HL-60 (cell line): ENCODE measurements at regions not wholly inside any gene's neighbourhood (a gene's known extent, or its start where the extent isn't known, plus 50 kb on each side); places are given as distances from the start of the nearest gene placed in this dataset.

ENCODE experiments used
- DNase-seq, 2 experiments: peaks; one replicate each; pipeline ENCODE4 v3.0.0-alpha.2; 2010 to 2020; ENCODE audit warnings: low read depth in 1 of 2, low spot score in 1 of 2
- H3K27ac ChIP-seq: fragments of 250-450 bp; sonication (Bioruptor Pico); replicated peaks from 2 replicates; pipeline ENCODE4 v1.5.1; 2020; ENCODE audit warnings: mild to moderate bottlenecking, moderate library complexity
- H3K27me3 ChIP-seq: fragments of 250-450 bp; sonication (Bioruptor Pico); 2 replicates; pipeline ENCODE4 v1.5.1; 2021; ENCODE audit warnings: mild to moderate bottlenecking, moderate library complexity; ENCODE audit not compliant: insufficient read depth, poor library complexity, severe bottlenecking
- H3K4me3 ChIP-seq: replicated peaks from 2 replicates; pipeline ENCODE4 v1.5.1; 2011; ENCODE audit warnings: mild to moderate bottlenecking, control low read depth, low read length; ENCODE audit not compliant: insufficient read depth
- GABPA ChIP-seq: IDR thresholded peaks from 2 replicates; pipeline ENCODE4 v1.6.1; 2012; ENCODE audit warnings: low read depth
- POLR2AphosphoS5 ChIP-seq: IDR thresholded peaks from 2 replicates; pipeline ENCODE4 v1.6.1; 2012; ENCODE audit warnings: low read depth
- SPI1 ChIP-seq: IDR thresholded peaks from 2 replicates; pipeline ENCODE4 v1.6.1; 2012; ENCODE audit warnings: low read depth, mild to moderate bottlenecking, borderline replicate concordance
- TF ChIP-seq, protein P1 (sequence below): IDR thresholded peaks from one replicate; pipeline ENCODE4 v1.5.1; 2011; ENCODE audit warnings: low read length, control low read depth, inconsistent platforms; ENCODE audit not compliant: insufficient read depth
- TF ChIP-seq, protein P2 (sequence below): IDR thresholded peaks from 2 replicates; pipeline ENCODE4 v1.6.1; 2012; ENCODE audit warnings: low read depth; ENCODE audit not compliant: insufficient replicate concordance

DNA sequence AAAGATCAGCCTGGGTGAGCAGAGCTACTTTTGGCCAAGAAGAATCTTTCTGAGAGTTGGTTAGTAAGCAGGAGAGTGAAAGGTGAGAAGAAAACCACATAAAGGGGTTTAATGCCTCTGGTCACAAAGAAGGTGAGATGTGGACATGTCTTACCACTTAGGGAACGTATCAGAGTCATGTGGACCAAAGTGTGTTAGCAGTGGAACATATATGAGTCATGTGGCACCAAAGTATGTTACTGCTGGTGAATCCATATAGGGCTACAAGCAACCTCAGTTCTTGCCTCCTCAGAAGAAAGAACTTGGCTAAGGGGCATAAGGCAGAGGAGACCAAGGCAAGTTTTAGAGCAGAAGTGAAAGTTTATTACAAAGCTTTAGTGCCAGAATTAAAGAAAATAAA lies 411.6 kb upstream of the NEGR1 start:
- no peak overlapping the region for H3K4me3 ChIP-seq
- no peak overlapping the region for H3K27ac ChIP-seq
- H3K27me3 ChIP-seq = no peaks in the 10 kb centered on the region
- DNase-seq = no peak
- TF ChIP-seq, protein P1, sequence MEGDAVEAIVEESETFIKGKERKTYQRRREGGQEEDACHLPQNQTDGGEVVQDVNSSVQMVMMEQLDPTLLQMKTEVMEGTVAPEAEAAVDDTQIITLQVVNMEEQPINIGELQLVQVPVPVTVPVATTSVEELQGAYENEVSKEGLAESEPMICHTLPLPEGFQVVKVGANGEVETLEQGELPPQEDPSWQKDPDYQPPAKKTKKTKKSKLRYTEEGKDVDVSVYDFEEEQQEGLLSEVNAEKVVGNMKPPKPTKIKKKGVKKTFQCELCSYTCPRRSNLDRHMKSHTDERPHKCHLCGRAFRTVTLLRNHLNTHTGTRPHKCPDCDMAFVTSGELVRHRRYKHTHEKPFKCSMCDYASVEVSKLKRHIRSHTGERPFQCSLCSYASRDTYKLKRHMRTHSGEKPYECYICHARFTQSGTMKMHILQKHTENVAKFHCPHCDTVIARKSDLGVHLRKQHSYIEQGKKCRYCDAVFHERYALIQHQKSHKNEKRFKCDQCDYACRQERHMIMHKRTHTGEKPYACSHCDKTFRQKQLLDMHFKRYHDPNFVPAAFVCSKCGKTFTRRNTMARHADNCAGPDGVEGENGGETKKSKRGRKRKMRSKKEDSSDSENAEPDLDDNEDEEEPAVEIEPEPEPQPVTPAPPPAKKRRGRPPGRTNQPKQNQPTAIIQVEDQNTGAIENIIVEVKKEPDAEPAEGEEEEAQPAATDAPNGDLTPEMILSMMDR = no peak
- no peak for TF ChIP-seq SPI1
- TF ChIP-seq POLR2AphosphoS5 = no peak
- TF ChIP-seq, protein P2, sequence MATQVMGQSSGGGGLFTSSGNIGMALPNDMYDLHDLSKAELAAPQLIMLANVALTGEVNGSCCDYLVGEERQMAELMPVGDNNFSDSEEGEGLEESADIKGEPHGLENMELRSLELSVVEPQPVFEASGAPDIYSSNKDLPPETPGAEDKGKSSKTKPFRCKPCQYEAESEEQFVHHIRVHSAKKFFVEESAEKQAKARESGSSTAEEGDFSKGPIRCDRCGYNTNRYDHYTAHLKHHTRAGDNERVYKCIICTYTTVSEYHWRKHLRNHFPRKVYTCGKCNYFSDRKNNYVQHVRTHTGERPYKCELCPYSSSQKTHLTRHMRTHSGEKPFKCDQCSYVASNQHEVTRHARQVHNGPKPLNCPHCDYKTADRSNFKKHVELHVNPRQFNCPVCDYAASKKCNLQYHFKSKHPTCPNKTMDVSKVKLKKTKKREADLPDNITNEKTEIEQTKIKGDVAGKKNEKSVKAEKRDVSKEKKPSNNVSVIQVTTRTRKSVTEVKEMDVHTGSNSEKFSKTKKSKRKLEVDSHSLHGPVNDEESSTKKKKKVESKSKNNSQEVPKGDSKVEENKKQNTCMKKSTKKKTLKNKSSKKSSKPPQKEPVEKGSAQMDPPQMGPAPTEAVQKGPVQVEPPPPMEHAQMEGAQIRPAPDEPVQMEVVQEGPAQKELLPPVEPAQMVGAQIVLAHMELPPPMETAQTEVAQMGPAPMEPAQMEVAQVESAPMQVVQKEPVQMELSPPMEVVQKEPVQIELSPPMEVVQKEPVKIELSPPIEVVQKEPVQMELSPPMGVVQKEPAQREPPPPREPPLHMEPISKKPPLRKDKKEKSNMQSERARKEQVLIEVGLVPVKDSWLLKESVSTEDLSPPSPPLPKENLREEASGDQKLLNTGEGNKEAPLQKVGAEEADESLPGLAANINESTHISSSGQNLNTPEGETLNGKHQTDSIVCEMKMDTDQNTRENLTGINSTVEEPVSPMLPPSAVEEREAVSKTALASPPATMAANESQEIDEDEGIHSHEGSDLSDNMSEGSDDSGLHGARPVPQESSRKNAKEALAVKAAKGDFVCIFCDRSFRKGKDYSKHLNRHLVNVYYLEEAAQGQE = no peak
- no peak for TF ChIP-seq GABPA

DNA sequence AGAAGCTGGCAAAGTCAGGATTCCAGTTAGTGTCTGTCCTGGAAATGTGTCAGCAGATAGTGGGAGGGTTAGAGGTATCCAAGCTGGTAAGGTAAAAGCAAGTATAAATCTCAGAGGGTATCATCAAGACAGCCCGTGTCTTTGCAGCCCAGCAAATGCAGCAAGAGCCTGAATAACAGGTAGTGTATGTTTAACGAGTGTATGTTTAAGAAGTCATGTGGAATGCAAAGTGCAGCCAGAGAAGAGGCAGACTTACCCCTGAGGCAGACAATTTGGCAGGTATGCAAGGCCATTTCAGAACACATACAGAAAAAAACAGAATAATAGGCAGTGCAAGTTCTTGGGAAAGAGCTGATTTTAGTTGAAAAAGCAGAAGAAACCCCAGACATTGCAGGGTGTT lies 411.0 kb upstream of the NEGR1 start:
- no peak for DNase-seq
- no peak overlapping the region for H3K27ac ChIP-seq
- no peak overlapping the region for H3K4me3 ChIP-seq
- TF ChIP-seq, protein P1 = no peak
- TF ChIP-seq SPI1 (no peak), GABPA (no peak), POLR2AphosphoS5 (no peak)
- TF ChIP-seq, protein P2 = no peak
- H3K27me3 ChIP-seq = no peaks in the 10 kb centered on the region

DNA sequence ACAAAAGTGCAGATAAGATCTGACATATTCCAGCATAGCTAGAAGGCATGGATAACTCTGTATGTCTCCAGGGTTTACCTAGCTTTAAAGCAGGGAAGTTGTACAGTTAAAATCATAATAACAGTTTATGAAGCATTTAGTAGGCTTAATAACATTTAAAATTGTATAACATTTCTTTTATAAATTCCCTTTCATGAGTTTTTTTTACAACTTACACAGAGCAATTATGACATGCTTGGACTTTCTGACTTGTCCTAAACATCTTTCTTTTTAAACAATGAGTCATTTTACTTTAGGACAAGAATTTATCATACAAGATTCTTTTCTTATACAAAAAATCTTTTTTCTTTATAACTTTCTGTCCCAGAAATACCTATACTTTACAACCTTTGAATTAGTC lies 408.5 kb upstream of the NEGR1 start:
- Histone ChIP-seq H3K27me3 (no peaks in the 10 kb centered on the region), H3K27ac (no peak overlapping the region), H3K4me3 (no peak overlapping the region)
- no peak for DNase-seq
- TF ChIP-seq SPI1 (no peak), POLR2AphosphoS5 (no peak), GABPA (no peak)
- TF ChIP-seq, protein P2 = no peak
- TF ChIP-seq, protein P1 = no peak
